GM18861 (cell line): ENCODE measurements at regions not wholly inside any gene's neighbourhood (a gene's known extent, or its start where the extent isn't known, plus 50 kb on each side); places are given as distances from the start of the nearest gene placed in this dataset.

Experiments
- ATAC-seq: cut with Tn5 transposase; IDR thresholded peaks from one replicate; pipeline ENCODE4 v1.9.1; 2021; ENCODE audit not compliant: unreplicated experiment

DNA sequence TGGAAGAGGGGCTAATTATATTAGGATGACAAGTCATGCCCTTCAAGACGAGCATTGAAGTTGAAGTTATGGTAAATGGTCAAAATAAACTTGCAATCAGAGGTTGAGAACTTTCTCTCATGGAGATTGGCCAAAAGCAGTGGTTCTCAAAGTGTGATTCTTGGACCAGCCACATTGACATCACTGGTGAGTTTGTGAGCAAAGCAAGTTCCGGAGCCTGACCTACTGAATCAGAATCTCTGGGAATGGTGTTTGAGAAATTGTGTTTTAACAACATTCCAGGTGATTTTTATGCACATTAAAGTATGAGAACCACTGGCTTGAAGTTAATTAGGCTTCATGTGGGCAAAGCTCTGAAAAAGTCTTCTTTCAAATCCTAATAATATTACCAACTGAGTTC is 403.5 kb downstream of the ZSWIM6 start:
- ATAC-seq = no peak

DNA sequence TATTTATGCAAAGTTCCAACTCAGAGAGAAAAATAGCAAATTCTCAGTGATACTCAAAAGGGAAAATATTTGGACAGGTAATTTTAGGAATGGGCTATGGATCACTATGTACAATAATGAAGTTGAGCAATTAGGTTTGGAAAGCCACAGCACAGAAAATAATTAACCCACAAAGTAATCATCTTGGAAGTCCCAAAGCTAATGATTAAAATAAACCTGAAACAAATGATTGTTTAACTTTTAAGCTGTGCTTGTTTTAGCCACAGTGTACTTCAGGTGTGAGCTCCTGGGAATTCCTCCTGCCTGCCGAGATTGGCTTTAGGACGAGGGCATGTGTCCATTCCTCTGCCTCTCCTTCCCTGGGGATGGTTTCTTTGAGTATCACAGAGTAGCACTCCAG is 403.9 kb downstream of the ZSWIM6 start:
- ATAC-seq = no peak

DNA sequence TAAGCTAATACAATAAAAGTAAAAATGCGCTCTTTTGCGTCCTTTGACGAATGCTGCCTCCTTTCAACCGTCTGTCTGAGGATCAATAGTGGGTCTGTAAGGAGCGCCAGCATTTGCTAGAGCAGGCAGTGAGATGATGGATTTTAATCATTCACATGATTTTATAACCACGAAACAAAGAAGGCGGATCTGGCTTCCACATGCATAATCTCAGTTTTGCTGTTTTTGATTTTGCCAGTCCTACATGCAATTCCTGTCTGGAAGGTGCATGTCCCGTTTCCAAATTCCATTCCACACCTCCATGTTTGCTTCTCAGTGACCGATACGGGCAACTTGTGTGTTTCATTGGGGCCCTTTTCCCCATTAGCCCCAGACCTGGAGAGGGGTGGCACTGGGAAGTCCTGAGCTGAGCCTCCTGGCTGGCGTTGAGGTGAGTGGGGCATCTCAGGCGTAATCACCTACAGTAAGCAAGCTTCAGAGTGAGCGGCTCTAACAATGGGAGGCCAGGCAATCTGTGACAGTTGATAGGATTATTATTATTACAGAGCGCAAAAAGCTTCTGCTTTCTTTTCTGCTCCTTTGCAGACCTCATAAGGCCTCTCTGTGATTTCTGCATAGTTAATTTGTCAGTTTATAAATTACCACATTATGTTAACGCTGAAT is 405.4 kb downstream of the ZSWIM6 start:
- ATAC-seq = no peak

DNA sequence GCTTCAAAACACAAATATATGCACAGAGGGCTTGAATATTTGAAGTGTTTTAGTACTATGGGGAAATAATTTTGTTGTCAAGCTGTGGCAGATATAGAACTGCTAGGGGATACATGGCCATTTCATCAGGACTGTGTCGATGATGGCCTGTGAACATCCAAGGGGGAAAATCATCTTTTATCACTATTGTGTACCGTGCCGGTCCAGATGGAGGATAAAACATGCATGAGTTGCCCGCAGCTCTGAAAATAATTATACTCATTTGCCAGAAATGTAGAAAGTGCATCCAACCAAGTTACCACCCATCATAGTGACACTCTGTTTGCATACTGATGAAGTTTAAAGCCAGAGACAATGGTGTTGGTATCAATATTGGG is 405.9 kb downstream of the ZSWIM6 start:
- no peak for ATAC-seq

DNA sequence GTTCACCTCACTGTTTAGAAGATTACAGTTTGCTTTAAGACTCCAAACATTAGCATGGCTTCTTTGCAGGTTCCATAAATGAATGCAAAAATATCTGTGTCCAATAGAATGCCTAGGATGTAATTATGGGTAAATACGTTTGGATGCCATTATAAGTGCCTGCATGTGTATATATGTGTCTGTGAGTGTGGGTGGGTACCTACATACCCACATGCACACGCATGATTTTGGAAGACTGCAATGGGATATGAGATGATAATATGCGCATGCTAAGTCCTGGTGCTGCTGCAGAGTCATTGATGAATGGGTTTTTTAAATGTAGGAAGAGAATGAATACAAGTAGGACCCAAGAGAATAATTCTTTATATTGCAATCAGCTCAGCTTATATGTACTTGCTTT is 406.4 kb downstream of the ZSWIM6 start:
- ATAC-seq = no peak

DNA sequence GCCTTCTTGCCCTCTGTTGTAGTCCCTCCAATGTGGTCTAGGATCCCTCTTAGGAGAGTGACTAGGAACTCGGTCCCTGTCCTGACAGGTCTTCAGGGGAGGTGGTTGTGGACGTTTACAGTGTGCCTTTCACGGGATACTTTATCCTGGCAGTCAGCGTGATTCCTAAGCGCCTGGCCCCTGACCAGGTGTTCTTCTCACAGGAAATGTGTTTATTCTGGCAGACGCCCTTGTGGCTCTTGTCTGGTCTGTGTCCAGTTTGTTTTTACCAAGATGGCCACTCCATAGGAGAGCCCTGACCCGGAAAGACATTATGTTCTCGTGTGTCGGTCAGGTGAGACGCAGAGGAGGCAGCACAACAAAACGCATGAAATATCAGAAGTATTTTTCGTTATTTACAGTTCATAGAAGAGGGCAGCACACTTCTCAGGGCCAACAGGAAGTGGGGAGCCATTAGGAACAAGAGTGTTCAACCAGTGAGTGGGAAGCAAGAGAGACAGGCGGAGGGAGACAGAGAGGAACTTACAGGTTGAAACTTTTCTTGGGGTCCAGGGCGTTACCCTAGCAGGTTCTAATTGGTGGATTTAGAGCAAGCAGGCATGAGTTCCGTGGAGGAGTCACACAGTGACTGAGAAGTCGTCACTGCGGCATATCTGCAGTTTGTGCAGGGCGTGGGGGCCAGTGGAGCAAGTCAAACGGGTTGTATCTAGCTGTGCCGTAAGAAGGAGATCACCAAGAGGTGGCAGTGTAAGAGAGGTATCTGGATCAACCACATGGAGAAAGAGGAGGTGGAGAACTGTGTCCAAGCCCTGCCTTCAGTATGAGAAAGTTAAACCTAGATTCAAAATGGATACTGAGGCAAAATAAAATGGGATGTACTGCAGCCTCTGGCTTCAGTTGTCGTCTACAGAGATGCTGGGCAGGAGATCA is 412.9 kb downstream of the ZSWIM6 start:
- no peak for ATAC-seq

DNA sequence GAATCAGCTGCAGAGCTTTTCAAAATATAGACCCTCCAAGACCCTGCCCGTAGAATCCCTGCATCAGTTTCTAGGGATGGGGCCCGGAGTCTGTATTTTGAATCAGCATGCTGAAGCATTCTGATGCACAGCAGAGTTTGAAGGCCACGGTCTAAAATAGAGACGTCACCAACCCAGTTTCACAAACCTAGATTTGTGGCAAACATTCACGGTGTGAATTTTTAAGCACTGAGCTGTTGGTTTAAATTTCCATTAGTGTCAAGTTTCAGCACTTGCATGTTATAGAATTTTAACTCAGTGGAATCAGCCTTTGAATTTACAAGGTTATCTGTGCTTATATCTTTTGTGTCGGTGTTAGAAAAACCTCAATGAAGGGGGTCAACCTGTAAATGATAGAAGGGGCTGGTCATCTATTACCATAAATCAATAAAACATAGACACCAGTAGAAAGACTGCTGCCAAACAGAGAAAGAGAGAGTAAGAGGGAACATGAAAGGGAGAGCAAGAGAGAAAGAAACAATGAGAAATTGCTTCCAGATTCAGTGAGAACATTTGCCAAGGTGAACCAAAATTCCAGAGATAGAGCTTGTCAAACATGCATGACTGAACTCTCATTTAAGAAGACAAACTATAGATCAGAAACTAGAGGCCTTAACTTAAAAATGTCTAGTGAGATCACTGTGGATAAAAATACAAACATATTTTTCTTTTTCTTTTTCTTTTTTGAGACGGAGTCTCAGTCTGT is 414.9 kb downstream of the ZSWIM6 start:
- no peak for ATAC-seq

DNA sequence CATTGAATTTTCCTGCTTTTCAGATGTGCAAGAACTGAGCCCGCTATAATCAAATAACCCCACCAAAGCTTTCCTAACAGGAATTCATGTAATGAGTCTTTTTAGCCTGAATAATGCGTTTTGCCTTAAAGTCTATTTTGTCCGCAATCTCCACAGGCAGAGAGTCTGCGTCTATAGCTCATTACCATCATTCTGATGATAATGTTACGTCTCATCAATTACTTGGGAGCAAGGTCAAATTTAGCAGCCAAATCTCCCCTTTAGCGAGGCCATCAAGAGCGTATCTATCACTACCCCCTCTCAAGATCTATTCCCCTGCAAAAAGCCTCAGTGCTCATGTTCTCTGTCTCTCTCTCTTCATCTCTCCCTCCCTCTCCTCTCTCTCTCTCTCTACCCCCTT is 416.1 kb downstream of the ZSWIM6 start:
- no peak for ATAC-seq

DNA sequence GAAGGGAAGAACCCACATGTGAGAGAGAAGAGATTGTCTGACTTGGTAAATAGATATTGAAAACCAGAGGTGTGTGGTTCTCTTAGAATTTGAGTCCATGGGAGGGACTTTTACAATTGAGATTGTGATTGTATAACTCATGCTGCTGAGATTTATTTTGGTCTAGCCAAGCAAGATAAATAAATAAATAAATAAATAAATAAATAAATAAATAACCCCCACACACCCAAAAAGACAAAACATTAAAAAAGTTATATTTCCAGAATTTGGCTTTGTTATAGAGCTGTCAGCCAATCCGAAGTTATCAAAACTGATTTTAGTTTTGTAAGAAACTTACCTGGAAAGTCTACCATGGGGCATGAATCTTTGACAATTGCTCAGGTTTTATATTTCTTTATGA is 416.6 kb downstream of the ZSWIM6 start:
- no peak for ATAC-seq

DNA sequence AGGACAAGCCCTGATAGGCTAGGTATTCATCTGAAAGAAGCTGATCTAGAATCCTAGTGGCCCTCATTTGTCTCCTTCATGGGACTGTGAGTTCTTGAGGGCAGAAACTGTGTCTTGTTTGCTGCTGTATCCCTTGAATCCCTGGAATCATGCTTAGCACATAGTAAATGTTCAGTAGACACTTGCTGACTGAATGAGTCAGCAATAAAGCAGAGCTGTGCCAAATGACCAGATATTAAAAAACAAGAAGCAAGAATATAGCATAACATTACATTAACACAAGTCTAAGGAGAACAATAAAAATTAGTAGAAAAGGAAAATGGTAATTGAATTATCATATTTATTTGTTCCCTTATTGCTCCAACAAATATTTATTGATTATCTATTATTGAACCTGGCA is 420.5 kb downstream of the ZSWIM6 start:
- ATAC-seq = no peak

DNA sequence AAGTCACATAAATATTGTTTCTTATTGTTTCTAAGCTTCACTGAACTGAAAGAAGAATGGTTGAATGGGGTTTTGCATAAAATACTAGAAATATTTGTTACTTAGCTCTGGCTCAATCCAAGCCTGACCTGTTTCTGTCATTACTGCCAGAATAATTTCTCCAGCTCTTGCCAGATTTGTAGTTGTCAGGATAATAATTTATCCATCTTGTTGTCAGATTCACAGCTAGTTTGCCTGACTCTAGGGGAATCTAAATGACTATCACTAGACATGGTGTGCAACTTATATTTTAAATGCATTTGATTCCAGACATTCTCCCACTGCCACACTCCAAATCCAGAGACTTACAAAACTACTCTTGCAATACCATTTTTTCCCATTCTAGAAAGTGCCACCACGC is 422.7 kb downstream of the ZSWIM6 start:
- no peak for ATAC-seq

DNA sequence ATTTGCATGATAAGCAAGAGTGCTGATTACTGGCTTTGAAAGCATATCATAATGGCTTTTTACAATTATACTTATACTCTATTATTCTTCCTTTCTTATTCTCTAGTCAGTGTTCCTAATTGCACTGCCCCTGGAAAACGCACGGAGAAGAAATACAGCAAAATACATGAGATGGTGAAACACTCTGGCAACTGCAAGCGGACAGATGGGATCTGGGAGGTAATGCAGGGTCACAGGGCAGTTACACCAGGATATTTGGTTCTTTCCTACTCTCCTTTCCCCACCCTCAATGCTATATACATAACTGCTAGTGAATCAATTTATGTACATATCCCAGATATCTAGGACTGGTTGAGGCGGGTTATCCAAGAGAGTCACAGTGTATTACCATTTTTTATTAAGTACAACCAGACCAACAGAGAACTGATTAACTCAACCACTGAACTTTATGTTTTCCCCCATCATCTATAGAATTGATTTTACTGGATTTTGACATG is 423.7 kb downstream of the ZSWIM6 start:
- no peak for ATAC-seq

DNA sequence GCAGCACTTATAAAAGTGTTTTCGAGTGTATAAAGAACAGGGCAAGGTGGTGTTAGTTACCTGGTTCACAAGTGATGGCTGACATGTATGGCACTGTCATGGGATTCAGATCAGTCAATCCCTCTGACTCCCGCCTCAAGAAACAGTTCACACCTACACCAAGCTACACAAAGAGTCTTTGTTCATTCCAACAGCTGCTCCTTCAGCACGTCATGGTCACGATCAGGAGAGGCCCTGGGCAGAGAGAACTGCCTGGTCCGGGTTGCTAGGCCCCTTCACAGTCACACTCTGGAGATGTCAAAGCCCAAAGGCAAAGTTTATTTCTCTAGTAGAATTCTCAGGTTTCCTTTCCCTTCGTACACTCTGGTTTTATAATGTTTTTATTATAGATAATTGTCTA is 426.7 kb downstream of the ZSWIM6 start:
- ATAC-seq = no peak

DNA sequence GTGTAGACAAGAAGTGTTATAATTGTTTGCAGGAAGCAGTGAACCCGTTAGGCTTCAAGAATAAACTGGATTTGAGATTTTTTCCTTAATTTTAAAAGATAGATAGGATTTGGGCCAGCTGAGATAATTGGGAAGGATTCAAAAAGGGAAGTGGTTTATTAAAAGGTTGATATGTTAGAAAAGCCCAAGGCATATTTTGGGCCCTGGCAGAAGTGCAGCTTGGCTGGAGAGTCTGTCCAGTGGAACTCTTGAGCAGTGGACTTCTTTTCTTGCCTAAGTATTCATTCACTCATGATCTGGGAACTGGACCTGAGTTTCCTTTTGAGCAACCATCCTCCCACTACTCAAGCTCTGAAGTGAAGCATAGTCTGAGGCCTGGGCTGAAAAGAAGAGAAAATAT is 433.4 kb downstream of the ZSWIM6 start:
- no peak for ATAC-seq

DNA sequence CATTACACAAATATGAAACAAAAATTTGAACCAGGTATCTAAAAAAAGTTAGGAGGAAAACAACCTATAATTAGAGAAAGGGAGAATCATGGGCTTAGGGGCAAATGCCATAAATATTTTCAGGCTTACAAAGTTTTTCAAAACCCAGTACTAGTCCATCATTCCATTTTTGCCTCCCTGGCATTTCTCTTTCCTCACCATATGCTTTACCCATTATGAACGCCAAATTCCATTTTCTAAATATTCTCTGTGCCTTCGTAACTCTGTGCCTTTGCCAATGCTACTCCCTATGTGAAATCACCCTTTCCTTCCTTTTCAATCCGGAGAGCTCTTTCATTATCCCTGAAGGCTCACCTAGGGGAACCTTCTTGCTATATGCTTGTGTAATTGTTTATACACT is 434.1 kb downstream of the ZSWIM6 start:
- no peak for ATAC-seq

DNA sequence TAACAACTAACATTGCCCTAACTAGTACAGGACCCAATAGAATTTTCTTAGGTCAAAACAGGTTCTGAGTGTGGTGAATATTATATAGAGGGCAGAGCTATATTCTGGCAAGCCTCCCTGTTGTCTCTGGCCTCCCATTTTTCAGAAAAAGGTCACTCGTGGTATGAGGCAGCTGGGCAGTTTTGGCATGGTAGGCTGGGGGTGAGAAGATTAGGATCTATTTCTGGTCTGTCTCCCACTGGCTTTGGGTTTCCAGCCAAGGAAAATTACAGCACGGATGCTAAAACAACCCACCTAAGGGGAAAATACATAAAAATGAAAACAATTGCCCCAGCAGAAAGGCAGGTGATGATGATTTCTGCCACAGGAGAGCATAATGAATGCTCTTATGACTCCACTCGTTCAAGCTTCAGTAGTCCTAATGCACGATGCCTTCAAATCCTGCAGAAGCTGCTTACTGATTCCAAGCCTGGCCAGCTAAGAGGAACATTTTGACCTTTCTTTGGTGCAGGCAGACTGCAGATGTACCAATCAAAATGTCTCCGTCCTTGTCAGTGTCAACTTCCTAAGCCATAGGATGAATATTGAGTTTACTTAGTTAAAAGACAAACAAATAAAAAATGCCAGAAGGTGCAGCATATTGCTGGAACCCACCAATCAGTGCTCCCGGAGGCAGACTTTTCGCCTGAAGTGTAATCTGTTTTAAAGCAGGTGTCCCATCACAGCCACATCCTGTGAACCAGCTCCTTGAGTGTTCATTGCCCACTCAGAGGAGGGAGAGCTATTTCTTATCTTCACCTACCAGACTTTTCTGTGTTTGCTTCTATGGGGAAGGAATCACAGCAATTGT is 435.4 kb downstream of the ZSWIM6 start:
- no peak for ATAC-seq

DNA sequence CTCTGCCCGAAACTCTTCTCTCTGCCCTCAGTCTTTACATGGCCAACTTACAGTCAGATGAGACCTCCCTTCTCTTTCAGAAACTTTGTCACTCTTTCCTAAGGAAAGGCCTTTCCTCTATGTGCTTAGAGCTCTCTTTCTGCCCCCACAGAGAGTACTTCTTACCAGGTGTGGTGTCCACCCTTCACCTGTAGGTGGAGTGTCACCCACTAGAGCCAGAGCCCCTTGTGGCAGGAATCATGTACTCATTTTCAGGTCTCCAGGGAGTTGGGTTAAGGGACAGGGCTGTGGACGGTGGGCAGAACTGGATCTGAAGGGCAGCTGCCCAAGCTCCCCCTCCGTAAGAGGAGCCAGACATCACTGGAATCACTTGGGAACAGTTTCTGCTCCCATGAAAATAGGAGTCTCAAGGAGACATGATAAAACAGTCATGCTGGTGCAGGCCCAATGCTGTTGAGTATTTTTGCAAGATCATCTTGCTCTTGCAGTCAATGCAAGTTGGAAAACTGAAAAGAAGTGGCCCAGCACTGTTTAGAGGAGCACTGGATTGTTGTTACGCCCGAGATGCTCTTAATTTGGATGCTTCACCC is 436.7 kb downstream of the ZSWIM6 start:
- peak; percentile 98 for ATAC-seq

DNA sequence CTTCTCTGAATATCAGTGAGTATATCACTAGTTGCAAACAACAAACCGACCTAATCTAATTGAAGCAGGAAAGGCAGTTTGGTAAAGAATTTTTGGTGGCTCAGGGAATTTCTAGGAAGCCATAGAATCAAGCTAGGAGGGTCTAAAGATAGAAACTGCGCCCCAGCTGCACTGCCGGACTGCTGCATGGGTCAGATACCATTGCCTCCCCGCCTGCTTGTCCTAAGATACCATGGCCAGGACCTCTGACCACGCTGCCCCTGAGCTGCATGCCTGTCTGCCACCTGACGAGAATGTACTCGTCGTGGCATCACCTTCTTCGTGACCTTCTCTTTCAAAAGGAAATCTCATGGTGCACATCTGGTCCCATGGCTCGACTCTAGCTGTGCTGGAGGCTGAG is 439.0 kb downstream of the ZSWIM6 start:
- no peak for ATAC-seq

DNA sequence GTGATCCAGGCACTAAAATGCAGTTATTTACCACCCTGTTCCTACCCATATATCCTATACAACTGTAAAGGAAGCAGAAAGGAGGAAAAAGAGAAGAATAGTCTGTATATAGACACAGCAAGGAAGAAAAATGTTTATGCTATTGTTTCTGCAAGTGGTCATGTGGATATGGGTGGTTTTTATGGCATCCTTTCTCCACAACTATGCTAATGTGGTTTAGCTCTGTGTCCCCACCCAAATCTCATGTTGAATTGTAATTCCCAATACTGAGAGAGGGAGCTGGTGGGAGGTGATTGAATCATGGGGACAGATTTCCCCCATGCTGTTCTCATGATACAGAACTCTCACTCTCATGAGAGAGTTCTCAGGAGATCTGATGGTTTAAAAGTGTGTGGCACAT is 439.8 kb downstream of the ZSWIM6 start:
- no peak for ATAC-seq

DNA sequence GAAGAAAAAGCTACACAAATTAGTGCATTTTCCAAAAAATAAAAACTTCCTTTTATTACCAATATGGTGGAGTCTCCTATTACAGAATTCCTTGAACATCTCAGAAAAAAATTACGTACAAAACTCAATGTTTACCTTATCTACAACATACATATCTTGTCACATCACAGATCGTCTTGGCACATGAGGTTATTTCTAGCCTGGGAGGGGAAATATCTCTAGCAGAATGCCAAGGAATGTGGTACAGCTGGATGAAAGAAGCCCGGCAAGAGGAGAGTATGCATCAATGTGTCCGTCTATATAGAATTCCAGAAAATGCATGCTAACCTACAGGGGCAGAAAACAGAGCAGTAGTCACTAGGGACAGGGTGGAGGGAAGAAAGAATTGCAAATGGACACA is 443.8 kb downstream of the ZSWIM6 start:
- ATAC-seq = no peak
